NCI-H2171 treated with DMSO at 0.1 percent for 48 hours (cell line): ENCODE measurements at regions not wholly inside any gene's neighbourhood (a gene's known extent, or its start where the extent isn't known, plus 50 kb on each side); places are given as distances from the start of the nearest gene placed in this dataset.
"Not testable (repeated sequence)": the region's sequence is repeated elsewhere in the genome, so short reads cannot be mapped to it uniquely, and the experiment has no call there.

Experiments used
- DNase-seq: peaks from one replicate; lab custom pipeline; 2025; lab: John Stamatoyannopoulos, UW

- DNase-seq, result no peak
Measured at GRCh38 chr13:84139561-84140158, 257.4 kb upstream of the SLITRK1 start.

DNA sequence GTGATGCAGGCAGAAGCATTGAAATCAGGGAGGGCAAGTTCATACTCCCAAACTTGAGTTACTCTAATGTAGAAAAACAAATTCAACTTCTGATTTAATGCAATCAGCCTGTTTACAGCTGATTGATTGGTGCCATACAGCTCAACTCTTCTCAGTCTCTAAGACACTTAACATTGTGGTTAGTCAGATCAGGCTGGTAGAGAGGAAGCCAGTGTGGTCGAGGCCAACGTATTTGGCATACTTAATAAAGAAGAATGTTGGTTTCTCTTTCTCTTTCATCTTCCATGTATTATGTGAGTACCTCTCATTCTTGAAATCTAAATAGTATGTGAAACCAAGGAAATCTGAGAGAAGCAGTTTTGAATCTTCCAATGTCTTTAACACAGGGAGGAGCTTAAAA, 255.0 kb upstream of the SLITRK1 start:
- no peak for DNase-seq

DNA sequence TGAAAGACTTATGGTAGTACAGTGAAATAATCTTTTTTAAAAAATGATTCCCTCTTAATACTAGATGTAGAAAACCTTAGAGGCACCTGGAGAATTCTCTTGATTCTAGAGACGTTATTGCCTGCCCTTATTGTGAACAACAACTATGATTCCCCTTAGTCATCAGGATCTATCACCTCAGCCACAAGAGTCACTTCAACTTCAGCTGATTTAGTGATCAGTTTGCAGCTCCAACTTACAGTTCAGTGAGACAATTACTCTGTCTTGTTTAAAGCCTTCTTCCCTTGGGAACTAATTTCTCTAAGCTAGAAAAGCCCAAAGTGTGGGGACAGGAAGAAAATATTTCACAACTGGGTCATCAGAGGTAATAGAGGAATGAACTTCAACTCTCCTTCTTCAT, 254.3 kb upstream of the SLITRK1 start:
- DNase-seq, result no peak

- DNase-seq, result no peak
Measured at GRCh38 chr13:84132491-84132890, 250.2 kb upstream of the SLITRK1 start.

GRCh38 chr13:84131249-84131648, 249.0 kb upstream of the SLITRK1 start:
- no peak for DNase-seq

DNA sequence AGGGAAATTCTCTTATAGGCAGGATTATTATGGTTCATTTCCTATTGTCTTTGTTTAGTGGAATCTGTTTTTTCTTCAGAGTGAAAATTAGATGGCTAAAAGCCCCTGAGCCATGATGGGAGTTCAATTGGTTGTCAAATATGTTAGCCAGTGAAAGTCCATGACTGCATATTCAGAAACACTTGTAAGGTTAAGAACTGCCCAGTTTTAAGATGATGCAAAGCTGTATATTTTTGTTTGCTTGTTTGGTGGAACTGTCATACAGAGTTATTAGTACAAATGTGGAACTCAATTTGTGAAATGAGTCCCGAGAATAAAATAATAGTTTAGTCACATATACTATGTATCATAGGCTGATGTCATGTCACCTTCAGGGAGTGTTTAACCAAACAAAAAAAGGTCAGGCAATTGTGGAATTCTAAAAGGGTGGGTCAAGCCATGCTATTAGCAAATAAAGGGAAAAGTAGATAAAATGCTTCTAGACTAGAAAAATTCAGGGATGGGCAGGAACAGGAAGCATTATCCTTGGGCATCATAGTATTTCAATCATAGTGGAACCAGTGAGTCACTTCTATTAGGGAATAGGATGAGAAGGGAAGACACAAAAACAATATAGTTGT, 248.3 kb upstream of the SLITRK1 start:
- no peak for DNase-seq

DNA sequence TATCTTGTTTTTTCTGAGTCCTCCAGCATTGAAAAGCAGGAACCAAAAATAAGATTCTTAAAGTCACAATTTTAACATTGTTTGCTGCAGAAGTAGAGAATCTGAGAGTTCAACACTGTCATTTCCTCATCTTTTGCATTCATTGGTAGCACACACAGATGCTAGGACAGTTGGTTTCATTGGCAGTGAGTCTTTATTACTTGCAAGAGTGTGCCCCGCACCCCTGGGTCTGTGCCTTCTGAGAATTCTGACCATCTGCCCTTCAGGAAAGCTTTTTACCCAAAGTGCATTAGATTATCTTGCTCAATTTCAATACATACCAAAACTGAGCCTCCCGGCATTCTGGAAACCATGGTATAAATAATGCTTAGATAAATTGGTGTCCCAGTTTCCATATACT, 247.7 kb upstream of the SLITRK1 start:
- DNase-seq, result peak; percentile 62

GRCh38 chr13:84127597-84128128, 245.4 kb upstream of the SLITRK1 start:
- DNase-seq, result no peak

DNA sequence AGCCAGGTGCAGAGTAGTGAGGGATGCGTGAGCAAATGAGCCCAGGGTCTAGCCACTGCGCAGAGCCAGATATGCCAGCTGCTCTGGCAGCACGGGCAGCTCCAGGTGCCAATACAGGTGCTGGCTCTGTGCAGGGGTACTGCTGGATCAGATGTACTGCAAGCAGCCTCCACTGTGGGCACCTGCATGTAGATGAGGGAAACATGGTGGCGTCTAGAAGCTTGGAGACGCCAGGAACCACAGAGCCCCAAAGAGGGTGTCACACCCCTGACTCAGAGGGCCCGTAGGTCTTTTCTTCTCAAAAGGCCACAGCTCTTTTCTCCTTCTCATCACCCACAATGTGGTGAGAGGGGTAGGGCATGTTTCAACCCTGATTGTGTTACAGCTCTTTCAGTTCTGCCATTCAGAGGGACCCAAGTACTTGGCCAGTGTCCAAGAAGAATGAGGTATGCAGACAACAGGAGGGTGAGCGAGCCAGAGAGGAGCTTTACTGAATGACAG, 244.4 kb upstream of the SLITRK1 start:
- DNase-seq, result peak; percentile 76

DNA sequence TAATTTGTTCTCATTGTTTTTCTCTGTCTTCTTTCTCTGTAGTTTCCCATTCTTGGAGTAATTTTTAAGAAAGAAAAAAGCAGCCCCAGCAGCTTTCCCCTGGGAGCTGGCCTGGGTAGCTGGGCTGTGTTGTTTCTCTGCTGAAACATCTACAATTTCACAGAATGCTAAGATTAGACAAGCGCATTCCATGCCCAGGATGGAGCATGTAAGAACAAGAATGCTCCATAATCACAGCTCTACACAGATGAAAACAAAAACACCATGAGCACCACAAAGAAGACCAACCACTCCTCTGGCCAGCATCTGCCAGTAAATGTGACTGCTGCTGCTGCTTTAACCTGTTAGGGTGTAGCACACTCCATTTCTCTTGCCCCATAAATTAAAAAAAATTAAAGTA, 239.2 kb upstream of the SLITRK1 start:
- peak; percentile 40 for DNase-seq

- DNase-seq, result no peak
Measured at GRCh38 chr13:84118839-84119409, 236.7 kb upstream of the SLITRK1 start.

- DNase-seq, result no peak
Measured at GRCh38 chr13:84098273-84098672, 216.0 kb upstream of the SLITRK1 start.

DNA sequence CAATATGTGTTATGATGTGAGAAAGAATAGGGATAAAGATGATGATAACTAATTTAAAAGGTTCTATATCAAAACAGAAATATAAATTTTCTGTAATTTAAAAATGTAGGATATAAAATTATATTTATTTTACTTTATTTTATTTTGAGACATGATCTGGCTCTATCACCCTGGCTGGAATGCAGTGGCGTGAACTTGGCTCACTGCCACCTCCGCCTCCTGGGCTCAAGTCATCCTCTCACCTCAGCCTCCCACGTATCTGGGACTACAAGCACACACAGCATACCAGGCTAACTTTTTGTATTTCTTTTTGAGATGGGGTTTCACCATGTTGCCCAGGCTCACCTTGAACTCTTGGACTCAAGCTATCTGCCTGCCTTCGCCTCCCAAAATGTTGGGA, 214.9 kb upstream of the SLITRK1 start:
- DNase-seq, result no peak

DNA sequence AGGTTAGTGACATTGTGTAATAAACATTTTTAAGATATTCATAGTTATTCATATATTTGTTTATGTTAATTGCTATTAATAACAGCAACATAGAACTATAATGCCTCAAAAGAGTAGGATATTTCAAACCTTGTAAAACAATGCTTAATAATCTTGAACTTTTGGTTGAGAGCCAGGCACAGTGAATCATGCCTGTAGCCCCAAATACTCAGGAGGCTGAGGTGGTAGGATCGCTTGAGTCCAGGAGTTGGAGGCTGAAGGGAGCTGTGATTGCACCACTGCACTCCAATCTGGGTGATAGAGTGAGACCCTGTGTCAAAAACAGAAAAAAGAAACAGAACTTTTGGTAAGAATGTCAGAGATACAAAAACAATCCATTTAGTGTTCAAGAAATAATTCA, 213.9 kb upstream of the SLITRK1 start:
- no peak for DNase-seq

DNA sequence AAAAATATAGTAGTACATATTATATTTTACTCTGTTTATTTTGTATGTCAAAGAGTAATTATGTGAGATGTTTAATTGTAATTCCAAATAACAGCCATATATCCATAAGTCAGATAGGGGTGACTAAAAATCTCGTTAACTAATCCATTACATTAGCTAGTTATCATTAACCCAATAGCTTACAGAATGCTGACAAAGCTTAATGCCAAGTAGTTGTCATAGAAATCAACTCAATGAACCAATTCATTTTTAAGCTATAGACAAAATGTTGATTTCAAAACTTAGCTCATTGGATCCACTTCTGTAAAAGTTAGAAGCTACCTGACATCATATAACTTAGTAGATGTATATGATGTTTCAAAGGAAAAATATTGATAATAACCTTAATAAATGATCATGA, 206.7 kb upstream of the SLITRK1 start:
- DNase-seq, result no peak

GRCh38 chr13:84086847-84087162, 204.5 kb upstream of the SLITRK1 start:
- DNase-seq, result no peak

DNA sequence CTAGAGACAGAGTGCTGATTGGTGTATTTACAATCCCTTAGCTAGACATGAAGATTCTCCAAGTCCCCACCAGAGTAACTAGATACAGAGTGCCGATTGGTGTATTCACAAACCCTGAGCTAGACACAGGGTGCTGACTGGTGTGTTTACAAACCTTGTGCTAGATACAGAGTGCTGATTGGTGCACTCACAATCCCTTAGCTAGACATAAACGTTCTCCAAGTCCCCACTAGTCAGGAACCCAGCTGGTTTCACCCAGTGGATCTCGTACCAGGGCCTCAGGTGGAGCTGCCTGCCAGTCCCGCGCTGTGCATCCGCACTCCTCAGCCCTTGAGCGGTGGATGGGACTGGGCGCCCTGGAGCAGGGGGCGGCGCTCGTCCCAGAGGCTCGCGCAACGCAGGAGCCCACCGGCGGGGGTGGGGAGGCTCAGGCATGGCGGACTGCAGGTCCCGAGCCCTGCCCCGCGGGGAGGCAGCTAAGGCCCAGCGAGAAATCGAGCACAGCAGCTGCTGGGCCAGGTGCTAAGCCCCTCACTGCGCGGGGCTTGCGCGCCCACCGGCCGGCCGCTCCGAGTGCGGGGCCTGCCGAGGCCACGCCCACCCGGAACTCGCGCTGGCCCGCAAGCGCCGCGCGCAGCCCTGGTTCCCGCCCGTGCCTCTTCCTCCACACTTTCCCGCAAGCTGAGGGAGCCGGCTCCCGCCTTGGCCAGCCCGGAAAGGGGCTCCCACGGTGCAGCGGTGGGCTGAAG, 204.0 kb upstream of the SLITRK1 start:
- not testable (repeated sequence) for DNase-seq

GRCh38 chr13:84082462-84082861, 200.2 kb upstream of the SLITRK1 start:
- DNase-seq, result no peak

GRCh38 chr13:84080748-84081530, 198.7 kb upstream of the SLITRK1 start:
- no peak for DNase-seq

- no peak for DNase-seq
Measured at GRCh38 chr13:84077271-84077670, 195.0 kb upstream of the SLITRK1 start.

DNA sequence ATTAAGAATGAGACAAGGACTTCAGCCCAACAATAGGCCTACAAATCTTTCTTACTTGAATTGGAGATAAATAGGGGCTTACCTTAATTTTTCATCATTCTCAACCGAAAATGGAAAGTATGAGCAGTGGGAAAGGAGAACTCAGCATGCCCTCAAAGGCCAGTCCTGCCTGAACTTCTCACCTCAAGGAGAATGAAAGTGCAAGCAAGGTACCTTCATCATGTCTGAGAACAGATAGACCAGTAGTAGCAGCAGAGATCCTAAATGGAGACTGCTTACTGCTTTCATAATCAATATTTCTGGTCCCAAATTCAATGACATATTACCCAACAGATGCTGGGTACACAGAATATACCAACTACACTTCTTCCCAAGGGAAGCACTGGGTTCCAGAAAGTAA, 194.0 kb upstream of the SLITRK1 start:
- no peak for DNase-seq

DNA sequence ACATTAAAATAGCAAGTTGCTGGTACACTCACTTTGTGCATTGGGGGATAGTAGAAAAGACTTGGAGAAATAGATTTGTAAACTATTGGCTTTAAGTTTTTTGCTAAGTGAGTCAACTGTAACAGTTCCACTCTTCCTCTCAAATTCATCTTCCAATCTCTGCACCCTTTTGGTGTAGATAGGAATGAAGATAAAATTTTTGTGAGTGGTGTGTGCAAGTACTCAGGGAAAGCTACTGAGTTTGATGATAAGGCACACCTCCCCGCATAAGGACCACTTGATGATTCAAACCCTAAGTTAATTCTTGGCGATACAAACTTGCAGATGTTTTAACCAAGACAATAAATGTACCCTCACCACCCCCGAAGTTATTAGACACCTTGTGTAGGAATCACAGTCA, 168.3 kb upstream of the SLITRK1 start:
- DNase-seq, result no peak
